HFFc6 (cell line): ENCODE measurements at regions not wholly inside any gene's neighbourhood (a gene's known extent, or its start where the extent isn't known, plus 50 kb on each side); places are given as distances from the start of the nearest gene placed in this dataset.
"Not testable (repeated sequence)": the region's sequence is repeated elsewhere in the genome, so short reads cannot be mapped to it uniquely, and the experiment has no call there.

Source experiments
- DNase-seq: peaks from one replicate; pipeline ENCODE4 v3.0.0-alpha.2; 2018
- H3K27ac Mint-ChIP-seq: 2 replicates; pipeline ENCODE4 v1.8.0; 2020; ENCODE audit warnings: mild to moderate bottlenecking, mixed read lengths
- H3K27me3 Mint-ChIP-seq: 2 replicates; pipeline ENCODE4 v1.8.0; 2021; ENCODE audit warnings: mild to moderate bottlenecking, moderate library complexity, mixed read lengths; ENCODE audit not compliant: insufficient read depth
- H3K36me3 Mint-ChIP-seq: 2 replicates; pipeline ENCODE4 v1.8.0; 2021; ENCODE audit warnings: low read depth, mixed read lengths
- H3K4me1 Mint-ChIP-seq: 2 replicates; pipeline ENCODE4 v1.8.0; 2020; ENCODE audit warnings: low read depth, mixed read lengths
- H3K4me3 Mint-ChIP-seq: 2 replicates; pipeline ENCODE4 v1.8.0; 2020; ENCODE audit warnings: mild to moderate bottlenecking, moderate library complexity, mixed read lengths
- H3K9me3 Mint-ChIP-seq: 2 replicates; pipeline ENCODE4 v1.8.0; 2020; ENCODE audit warnings: mild to moderate bottlenecking, mixed read lengths
- CTCF ChIP-seq: fragments of 200-600 bp; sonication (generic); IDR thresholded peaks from 2 replicates; pipeline ENCODE4 v1.5.0; 2021; ENCODE audit warnings: antibody characterized with exemption, mild to moderate bottlenecking

DNA sequence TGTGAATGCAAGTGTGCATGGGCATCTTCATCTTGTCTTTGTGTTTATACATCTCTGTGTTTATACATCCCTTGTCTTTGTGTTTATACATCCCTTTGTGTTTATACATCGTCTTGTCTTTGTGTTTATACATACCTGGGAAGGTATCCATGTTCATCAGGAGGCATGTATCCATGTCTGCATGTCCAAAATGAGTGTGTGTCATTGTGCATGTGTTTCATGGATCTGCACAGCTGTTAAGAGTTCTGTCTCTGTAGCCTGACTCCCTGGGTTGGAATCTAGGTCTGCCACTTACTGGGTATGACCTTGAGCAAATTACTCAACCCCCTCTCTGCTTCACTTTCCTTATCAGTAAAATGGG lies 50.1 kb upstream of the SIRPA start:
- H3K4me3 Mint-ChIP-seq = no peak overlapping the region
- H3K4me1 Mint-ChIP-seq = peaks cover 22% of the 10 kb centered on the region
- H3K27ac Mint-ChIP-seq = no peak overlapping the region
- no peak for TF ChIP-seq CTCF
- H3K36me3 Mint-ChIP-seq = 0 out of 2 replicates have a peak, but pooled peaks cover 4% of the 10 kb centered on the region
- no peaks in the 10 kb centered on the region for H3K9me3 Mint-ChIP-seq
- peaks cover 30% of the 10 kb centered on the region for H3K27me3 Mint-ChIP-seq
- DNase-seq = no peak

DNA sequence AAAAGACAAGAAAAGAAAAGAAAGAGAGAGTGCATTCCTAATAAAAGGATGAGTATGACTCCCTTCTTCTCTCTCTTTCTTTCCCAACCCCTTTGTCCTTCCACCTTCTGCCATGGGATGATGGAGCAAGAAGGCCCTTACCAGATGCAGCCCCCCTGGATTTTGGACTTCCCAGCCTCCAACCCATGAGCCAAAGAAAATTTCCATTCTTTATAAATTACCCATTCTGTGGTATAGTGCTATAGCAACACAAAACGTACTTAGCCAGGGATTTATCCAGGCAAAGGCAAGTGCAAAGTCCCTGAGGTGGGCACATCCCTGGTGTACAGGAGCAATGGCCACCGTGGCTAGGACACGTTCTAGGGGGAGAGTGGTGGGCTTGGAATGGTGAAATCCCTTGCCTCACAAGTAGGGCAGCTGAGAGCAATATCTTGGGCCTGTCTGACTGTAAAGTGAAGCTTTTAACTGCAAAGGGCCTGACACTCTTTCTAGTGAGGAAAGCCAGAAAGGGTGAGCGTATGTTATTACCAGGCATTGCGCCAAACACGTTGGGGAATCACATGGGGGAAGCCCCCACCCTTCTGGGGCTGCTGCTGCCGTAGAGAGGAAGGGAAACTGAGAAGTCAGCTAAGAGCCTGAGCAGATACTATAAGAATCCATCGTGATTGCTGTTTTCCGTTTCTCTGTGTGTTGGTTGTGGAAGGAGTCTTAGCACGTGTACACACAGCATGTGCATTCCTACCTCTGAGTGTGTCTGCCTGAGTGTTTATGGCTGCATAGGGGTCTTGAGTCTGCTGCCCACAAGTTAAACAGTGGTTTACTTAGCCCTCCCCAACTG lies 50.7 kb upstream of the SIRPA start:
- no peak overlapping the region for H3K27ac Mint-ChIP-seq
- H3K27me3 Mint-ChIP-seq = peaks cover 30% of the 10 kb centered on the region
- H3K4me1 Mint-ChIP-seq = peaks cover 27% of the 10 kb centered on the region
- H3K36me3 Mint-ChIP-seq = 0 out of 2 replicates have a peak, but pooled peaks cover 4% of the 10 kb centered on the region
- no peak overlapping the region for H3K4me3 Mint-ChIP-seq
- no peak for TF ChIP-seq CTCF
- DNase-seq = no peak
- no peaks in the 10 kb centered on the region for H3K9me3 Mint-ChIP-seq

- no peak overlapping the region for H3K27ac Mint-ChIP-seq
- no peaks in the 10 kb centered on the region for H3K36me3 Mint-ChIP-seq
- H3K4me1 Mint-ChIP-seq = peaks cover 35% of the 10 kb centered on the region
- peaks cover 21% of the 10 kb centered on the region for H3K27me3 Mint-ChIP-seq
- no peak for DNase-seq
- no peaks in the 10 kb centered on the region for H3K9me3 Mint-ChIP-seq
- no peak overlapping the region for H3K4me3 Mint-ChIP-seq
- TF ChIP-seq CTCF = no peak
Measured at GRCh38 chr20:1842281-1842680, 52.9 kb upstream of the SIRPA start.

- DNase-seq = no peak
- H3K4me3 Mint-ChIP-seq = no peak overlapping the region
- no peak overlapping the region for H3K27ac Mint-ChIP-seq
- peaks cover 20% of the 10 kb centered on the region for H3K27me3 Mint-ChIP-seq
- H3K9me3 Mint-ChIP-seq = no peaks in the 10 kb centered on the region
- H3K36me3 Mint-ChIP-seq = no peaks in the 10 kb centered on the region
- no peak for TF ChIP-seq CTCF
- peaks cover 35% of the 10 kb centered on the region for H3K4me1 Mint-ChIP-seq
Measured at GRCh38 chr20:1841554-1842140, 53.6 kb upstream of the SIRPA start.

GRCh38 chr20:1840817-1841553 lies 54.2 kb upstream of the SIRPA start:
- no peaks in the 10 kb centered on the region for H3K9me3 Mint-ChIP-seq
- no peak overlapping the region for H3K4me3 Mint-ChIP-seq
- DNase-seq = no peak
- peaks cover 17% of the 10 kb centered on the region for H3K27me3 Mint-ChIP-seq
- H3K36me3 Mint-ChIP-seq = no peaks in the 10 kb centered on the region
- no peak overlapping the region for H3K27ac Mint-ChIP-seq
- H3K4me1 Mint-ChIP-seq = peaks cover 35% of the 10 kb centered on the region
- TF ChIP-seq CTCF = no peak

- H3K27ac Mint-ChIP-seq, H3K4me3 Mint-ChIP-seq: not testable (repeated sequence)
Measured at GRCh38 chr20:1839376-1840317, 55.6 kb upstream of the SIRPA start.

More at GRCh38 chr20:1839376-1840317, 55.6 kb upstream of the SIRPA start:
- not testable (repeated sequence) for H3K9me3 Mint-ChIP-seq, DNase-seq, H3K36me3 Mint-ChIP-seq, H3K27me3 Mint-ChIP-seq
- H3K4me1 Mint-ChIP-seq = peaks cover 29% of the 10 kb centered on the region
